Heart right ventricle (tissue), 16 donors: ENCODE measurements at regions not wholly inside any gene's neighbourhood (a gene's known extent, or its start where the extent isn't known, plus 50 kb on each side); places are given as distances from the start of the nearest gene placed in this dataset.

Source experiments
- ATAC-seq, 8 donors: fragments of 200-7000 bp; cut with Tn5 transposase; one replicate each; pipeline ENCODE4 v1.9.1; 2020; ENCODE audit warnings: mild to moderate bottlenecking in 8 of 8, moderate library complexity in 8 of 8, moderate number of reproducible peaks in 1 of 8
- DNase-seq, 2 donors: peaks; one replicate each; pipeline ENCODE4 v3.0.0-alpha.2; 2020
- H3K27ac ChIP-seq, 10 donors: fragments of 200-600 bp; sonication (generic) in 2 of 10; one replicate each; pipeline versions ENCODE4 v1.5.0 to v1.8.0; 2020 to 2022; ENCODE audit warnings: mild to moderate bottlenecking in 3 of 10
- H3K27me3 ChIP-seq, 7 donors: fragments of 200-600 bp; one replicate each; pipeline ENCODE4 v1.8.0; 2021 to 2022; ENCODE audit warnings: mild to moderate bottlenecking in 2 of 7
- H3K36me3 ChIP-seq, 9 donors: fragments of 200-600 bp; sonication (generic) in 1 of 9; one replicate each; pipeline versions ENCODE4 v1.5.0 to v1.8.0; 2020 to 2022; ENCODE audit warnings: mild to moderate bottlenecking in 2 of 9
- H3K4me1 ChIP-seq, 9 donors: fragments of 200-600 bp; sonication (generic) in 1 of 9; one replicate each; pipeline versions ENCODE4 v1.5.0 to v1.8.0; 2020 to 2022; ENCODE audit warnings: mild to moderate bottlenecking in 4 of 9
- H3K4me3 ChIP-seq, 10 donors: fragments of 200-600 bp; sonication (generic) in 2 of 10; one replicate each; pipeline versions ENCODE4 v1.5.0 to v1.8.0; 2020 to 2022; ENCODE audit warnings: mild to moderate bottlenecking in 7 of 10, moderate library complexity in 2 of 10
- H3K9me3 ChIP-seq, 11 donors: fragments of 200-600 bp in 10 of 11; sonication (generic) in 2 of 11; one replicate each; pipeline versions ENCODE4 v1.5.0 to v1.8.0; 2013 to 2022; ENCODE audit warnings: mild to moderate bottlenecking in 2 of 11, control low read depth in 1 of 11, moderate library complexity in 1 of 11
- CTCF ChIP-seq, 9 donors: fragments of 200-600 bp; sonication (generic) in 2 of 9; IDR thresholded peaks; one replicate each; pipeline versions ENCODE4 v1.5.0 to v1.8.0; 2021 to 2022; ENCODE audit warnings: antibody characterized with exemption in 9 of 9, mild to moderate bottlenecking in 5 of 9, moderate library complexity in 1 of 9
- WGBS, 2 donors: extraction: QIAGEN DNeasy Blood & Tissue Kit; methylation state at CpG; one replicate each; pipeline ENCODE4 v1.1.7; 2013; ENCODE audit warnings: inconsistent platforms in 1 of 2; 5-methylcytosine and 5-hydroxymethylcytosine counted together
- intact Hi-C, 10 donors: fragments of 100-400 bp; cut with DNase I; formaldehyde crosslinking; loops; one replicate each; pipeline versions ENCODE4 v1.11.1 to v1.14.2; 2022
- donor health status: Arrhythmogenic right ventricular cardiomyopathy.
- donor health status: ischemic (EF 13 %, LVEDD 7.1; RV severe dilation, severe dysfunction).
- donor health status: healthy with polysubstance abuse.
- donor health status: DM: no; HTN: yes; CAD: no.
- donor health status: DM: no; HTN: no; CAD: no.
- donor health status: ischemic (EF 25% LVEDD 6.9; RV normal size, moderate dysfunction).
- donor health status: ischemic (EF 25% LVEDD 5.7; RV mildly dilated, moderate dysfunction).
- donor health status: healthy.
- donor health status: DM: yes; HTN: yes; CAD: no.
- donor health status: Ischemic cardiomyopathy.
- donor health status: ischemic (EF 35%, LVEDD 5.7; RV mildly dilated, moderate dysfunction).
- donor health status: nonischemic (EF 11% LVEDD 7.7; RV severe dilation, severe dysfunction).
- donor health status: DM: yes; HTN: yes; CAD: no.
- donor health status: PGD.
- donor health status: ischemic (EF 29% LVEDD 5.4; RV normal size, mild dysfunction).
- donor health status: nonischemic (EF 23%, LVEDD 6.1; RV moderate dilation, normal function).

GRCh38 chr7:131242123-131242650 lies 85.5 kb upstream of the MKLN1 start:
- WGBS, 2 donors, result 94 to 96% methylated on average over 10 of the region's 10 CpGs
- no peak for DNase-seq
- H3K4me3 ChIP-seq, result no peak overlapping the region

DNA sequence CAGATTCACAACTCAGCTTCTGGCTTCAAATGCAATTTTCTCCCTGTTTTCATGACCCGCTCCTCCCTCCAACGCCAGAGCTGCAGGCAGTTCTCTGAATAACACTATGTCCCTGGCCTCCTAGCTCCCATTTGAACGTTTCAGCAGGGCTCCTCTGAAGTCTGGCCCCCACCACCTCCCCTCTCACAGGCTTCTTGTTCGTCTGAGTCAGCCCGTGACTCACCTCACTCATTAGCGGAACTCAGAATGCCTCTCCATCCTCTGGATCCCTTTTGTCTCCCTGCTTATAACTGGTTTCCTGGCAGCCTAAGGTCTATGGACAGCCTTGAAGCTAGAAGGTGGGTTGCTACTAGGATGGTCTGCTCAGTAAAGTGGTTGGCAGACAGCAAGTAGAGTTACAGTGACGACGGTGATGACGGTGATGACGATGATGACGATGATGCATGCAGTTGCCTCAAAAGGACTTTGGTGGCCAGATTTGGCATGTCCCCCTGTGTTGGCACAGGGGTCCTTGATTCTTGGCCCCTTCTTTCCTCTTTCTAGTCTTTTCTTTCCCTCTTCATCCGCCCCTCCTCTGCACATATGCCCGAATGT lies 83.3 kb upstream of the MKLN1 start:
- peaks cover 0 to 13% (median 0%) of the 10 kb centered on the region in 9 donors for H3K4me1 ChIP-seq
- ATAC-seq (no peak), DNase-seq (no peak)
- intact Hi-C loops, result loop anchor here in 1 of 10 donors (10.0 kb wide), 1 partner anchor 130 kb away; no protein-coding TSS in a partner anchor
- no peak overlapping the region for H3K27ac ChIP-seq
- H3K4me3 ChIP-seq, result no peak overlapping the region
- H3K36me3 ChIP-seq, result no peaks in the 10 kb centered on the region
- no peaks in the 10 kb centered on the region for H3K27me3 ChIP-seq
- no peak for TF ChIP-seq CTCF (IDR thresholded peaks at IDR 0.05)
- no peaks in the 10 kb centered on the region for H3K9me3 ChIP-seq
- WGBS, 2 donors, result 75 to 79% methylated on average over 13 of the region's 13 CpGs

More at GRCh38 chr7:131242123-131242650, 85.5 kb upstream of the MKLN1 start:
- Histone ChIP-seq H3K27me3 (no peaks in the 10 kb centered on the region), H3K9me3 (peaks cover 0 to 8% (median 0%) of the 10 kb centered on the region in 11 donors), H3K4me1 (peaks cover 0 to 17% (median 0%) of the 10 kb centered on the region in 9 donors), H3K27ac (no peak overlapping the region), H3K36me3 (no peaks in the 10 kb centered on the region)
- TF ChIP-seq CTCF (IDR thresholded peaks at IDR 0.05), result no peak
- ATAC-seq, result no peak
- intact Hi-C loops, result loop anchor here in 1 of 10 donors (10.0 kb wide), 1 partner anchor 127 kb away; no protein-coding TSS in a partner anchor

DNA sequence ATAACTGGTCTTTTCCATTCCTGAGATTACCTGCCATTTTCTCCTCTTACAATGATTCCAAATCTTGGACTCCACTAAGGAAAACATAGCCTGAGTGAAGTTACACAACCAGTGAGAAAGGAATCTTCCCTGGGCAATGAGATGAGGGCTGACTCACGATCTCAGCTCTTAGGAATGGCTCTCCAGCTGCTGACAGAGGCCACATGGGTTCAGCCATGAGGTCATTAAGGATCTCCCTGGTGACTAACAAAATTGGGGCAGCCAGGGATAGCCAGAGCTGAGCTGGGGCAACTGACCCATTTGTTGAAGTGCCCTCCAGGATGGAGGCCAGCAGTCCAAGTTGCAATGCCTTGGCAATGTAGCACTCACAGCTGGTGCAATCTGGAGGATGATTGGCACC lies 78.7 kb upstream of the MKLN1 start:
- H3K9me3 ChIP-seq, result peaks cover 0 to 9% (median 5%) of the 10 kb centered on the region in 11 donors
- no peak for TF ChIP-seq CTCF (IDR thresholded peaks at IDR 0.05)
- intact Hi-C loops, result loop anchor here in 1 of 10 donors (10.0 kb wide), 1 partner anchor 134 kb away; no protein-coding TSS in a partner anchor
- no peaks in the 10 kb centered on the region for H3K36me3 ChIP-seq
- 22 to 24% methylated on average over 1 of the region's 1 CpG for WGBS, 2 donors
- DNase-seq, result peak; percentile 27 to 48
- no peaks in the 10 kb centered on the region for H3K27me3 ChIP-seq
- H3K27ac ChIP-seq, result peak overlapping the region in 2 of 10 donors; percentile 4 to 47
- no peak overlapping the region for H3K4me3 ChIP-seq
- peaks cover 0 to 16% (median 0%) of the 10 kb centered on the region in 9 donors for H3K4me1 ChIP-seq
- ATAC-seq, result peak; percentile 83 to 98 (median 92)

DNA sequence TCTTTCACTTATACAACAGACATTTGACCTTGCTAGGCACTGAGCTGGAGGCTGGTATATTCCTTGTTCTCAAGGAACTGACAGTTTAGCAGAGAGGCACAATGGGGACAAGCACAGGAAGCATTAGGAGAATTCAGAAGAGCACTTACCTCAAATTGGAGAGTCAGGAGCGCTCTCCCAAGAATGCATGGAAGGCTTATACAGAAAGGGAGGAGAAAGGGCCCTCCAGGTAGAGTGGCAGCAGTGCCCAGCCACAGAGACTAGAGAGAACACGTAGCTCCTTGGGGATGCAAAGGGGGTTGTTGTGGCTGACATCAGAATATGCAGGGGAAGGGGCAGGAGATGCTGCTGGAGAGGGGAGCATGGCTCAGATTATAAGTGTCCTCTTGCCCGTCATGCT lies 78.2 kb upstream of the MKLN1 start:
- H3K9me3 ChIP-seq, result peaks cover 0 to 14% (median 6%) of the 10 kb centered on the region in 11 donors
- no peaks in the 10 kb centered on the region for H3K36me3 ChIP-seq
- H3K27me3 ChIP-seq, result no peaks in the 10 kb centered on the region
- H3K4me1 ChIP-seq, result peaks cover 0 to 16% (median 0%) of the 10 kb centered on the region in 9 donors
- TF ChIP-seq CTCF (IDR thresholded peaks at IDR 0.05), result no peak
- DNase-seq (no peak), ATAC-seq (peak in 2 of 8 donors; percentile 6)
- intact Hi-C loops, result loop anchor here in 1 of 10 donors (10.0 kb wide), 1 partner anchor 135 kb away; no protein-coding TSS in a partner anchor
- WGBS, 2 donors, result 71 to 86% methylated on average over 3 of the region's 3 CpGs
- no peak overlapping the region for H3K4me3 ChIP-seq
- no peak overlapping the region for H3K27ac ChIP-seq
